ENCODE measurements at regions not wholly inside any gene's neighbourhood (a gene's known extent, or its start where the extent isn't known, plus 50 kb on each side); places are given as distances from the start of the nearest gene placed in this dataset.

DNA sequence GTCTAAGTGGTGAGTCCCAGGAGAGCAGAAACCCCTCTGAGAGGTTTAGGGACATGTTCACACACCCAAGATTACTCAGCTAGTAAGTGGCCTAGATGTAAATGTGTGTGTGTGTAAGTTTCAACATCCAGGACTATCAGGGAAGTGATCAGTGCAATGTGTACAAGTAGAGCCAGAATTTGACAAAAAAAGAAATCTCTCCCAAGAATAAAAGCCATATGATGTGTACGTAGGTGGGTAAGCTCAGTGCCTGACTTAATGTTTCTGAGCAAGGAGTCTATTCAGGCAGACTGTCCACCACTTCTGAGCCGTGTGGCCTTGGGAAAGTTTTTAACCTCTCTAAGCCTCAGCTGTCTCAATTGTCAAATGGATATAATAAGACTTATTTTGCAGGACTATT, 133.8 kb upstream of the NAV2 start:
- TF ChIP-seq POLR2A (IDR thresholded peaks at IDR 0.05; ENCODE audit: low read depth, low read length) = no peak
- no peak for TF ChIP-seq GATA2 (IDR thresholded peaks at IDR 0.05; ENCODE audit: insufficient read depth, insufficient read length, low read depth, low read length)
- TF ChIP-seq, protein P1, sequence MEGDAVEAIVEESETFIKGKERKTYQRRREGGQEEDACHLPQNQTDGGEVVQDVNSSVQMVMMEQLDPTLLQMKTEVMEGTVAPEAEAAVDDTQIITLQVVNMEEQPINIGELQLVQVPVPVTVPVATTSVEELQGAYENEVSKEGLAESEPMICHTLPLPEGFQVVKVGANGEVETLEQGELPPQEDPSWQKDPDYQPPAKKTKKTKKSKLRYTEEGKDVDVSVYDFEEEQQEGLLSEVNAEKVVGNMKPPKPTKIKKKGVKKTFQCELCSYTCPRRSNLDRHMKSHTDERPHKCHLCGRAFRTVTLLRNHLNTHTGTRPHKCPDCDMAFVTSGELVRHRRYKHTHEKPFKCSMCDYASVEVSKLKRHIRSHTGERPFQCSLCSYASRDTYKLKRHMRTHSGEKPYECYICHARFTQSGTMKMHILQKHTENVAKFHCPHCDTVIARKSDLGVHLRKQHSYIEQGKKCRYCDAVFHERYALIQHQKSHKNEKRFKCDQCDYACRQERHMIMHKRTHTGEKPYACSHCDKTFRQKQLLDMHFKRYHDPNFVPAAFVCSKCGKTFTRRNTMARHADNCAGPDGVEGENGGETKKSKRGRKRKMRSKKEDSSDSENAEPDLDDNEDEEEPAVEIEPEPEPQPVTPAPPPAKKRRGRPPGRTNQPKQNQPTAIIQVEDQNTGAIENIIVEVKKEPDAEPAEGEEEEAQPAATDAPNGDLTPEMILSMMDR (IDR thresholded peaks at IDR 0.05; ENCODE audit: extremely low read depth in 1 of 2, insufficient read depth in 1 of 2, low read depth in 1 of 2, low read length in 2 of 2) = no peak
- no peak for TF ChIP-seq MYC (IDR thresholded peaks at IDR 0.05; ENCODE audit: low read depth, low read length)
- no peak for TF ChIP-seq POLR2AphosphoS5 (IDR thresholded peaks at IDR 0.05; ENCODE audit: insufficient read depth, low read depth, low read length)
- TF ChIP-seq EZH2 (IDR thresholded peaks at IDR 0.05; ENCODE audit: borderline replicate concordance, low read depth, low read length, severe bottlenecking) = no peak
- no peak for TF ChIP-seq JUN (IDR thresholded peaks at IDR 0.05; ENCODE audit: borderline replicate concordance, insufficient read depth, insufficient read length, low read depth)
- TF ChIP-seq FOS (IDR thresholded peaks at IDR 0.05; ENCODE audit: borderline replicate concordance, insufficient read depth, low read length) = no peak
- TF ChIP-seq MAX (IDR thresholded peaks at IDR 0.05; ENCODE audit: insufficient read depth, insufficient read length) = no peak

Data from endothelial cell of umbilical vein (primary cell).